Esophagus squamous epithelium (tissue), 4 donors: ENCODE measurements at regions not wholly inside any gene's neighbourhood (a gene's known extent, or its start where the extent isn't known, plus 50 kb on each side); places are given as distances from the start of the nearest gene placed in this dataset.

Experiments
- POLR2A ChIP-seq, 4 donors: fragments of 450-650 bp; IDR thresholded peaks; one replicate each; pipeline ENCODE4 v1.6.1; 2017; ENCODE audit warnings: antibody characterized with exemption in 4 of 4, mild to moderate bottlenecking in 4 of 4, moderate library complexity in 3 of 4
- TF ChIP-seq, protein P1 (sequence below), 6 experiments: fragments of 450-650 bp in 4 of 6; fragments of 200-600 bp in 2 of 6; sonication (generic) in 2 of 6; IDR thresholded peaks; one replicate each; pipeline ENCODE4 v1.5.1; 2016 to 2019; ENCODE audit warnings: antibody characterized with exemption in 6 of 6, mild to moderate bottlenecking in 4 of 6, moderate library complexity in 4 of 6

- TF ChIP-seq, protein P1, sequence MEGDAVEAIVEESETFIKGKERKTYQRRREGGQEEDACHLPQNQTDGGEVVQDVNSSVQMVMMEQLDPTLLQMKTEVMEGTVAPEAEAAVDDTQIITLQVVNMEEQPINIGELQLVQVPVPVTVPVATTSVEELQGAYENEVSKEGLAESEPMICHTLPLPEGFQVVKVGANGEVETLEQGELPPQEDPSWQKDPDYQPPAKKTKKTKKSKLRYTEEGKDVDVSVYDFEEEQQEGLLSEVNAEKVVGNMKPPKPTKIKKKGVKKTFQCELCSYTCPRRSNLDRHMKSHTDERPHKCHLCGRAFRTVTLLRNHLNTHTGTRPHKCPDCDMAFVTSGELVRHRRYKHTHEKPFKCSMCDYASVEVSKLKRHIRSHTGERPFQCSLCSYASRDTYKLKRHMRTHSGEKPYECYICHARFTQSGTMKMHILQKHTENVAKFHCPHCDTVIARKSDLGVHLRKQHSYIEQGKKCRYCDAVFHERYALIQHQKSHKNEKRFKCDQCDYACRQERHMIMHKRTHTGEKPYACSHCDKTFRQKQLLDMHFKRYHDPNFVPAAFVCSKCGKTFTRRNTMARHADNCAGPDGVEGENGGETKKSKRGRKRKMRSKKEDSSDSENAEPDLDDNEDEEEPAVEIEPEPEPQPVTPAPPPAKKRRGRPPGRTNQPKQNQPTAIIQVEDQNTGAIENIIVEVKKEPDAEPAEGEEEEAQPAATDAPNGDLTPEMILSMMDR (IDR thresholded peaks at IDR 0.05), result no peak
- no peak for TF ChIP-seq POLR2A (IDR thresholded peaks at IDR 0.05)
Measured at GRCh38 chr2:207394812-207395534, 134.8 kb upstream of the CREB1 start.
